Urinary bladder (tissue), 3 donors: ENCODE measurements at regions not wholly inside any gene's neighbourhood (a gene's known extent, or its start where the extent isn't known, plus 50 kb on each side); places are given as distances from the start of the nearest gene placed in this dataset.

Source experiments
- DNase-seq: peaks from one replicate; pipeline ENCODE4 v3.0.0-alpha.2; 2015; ENCODE audit errors: extremely low spot score
- H3K27ac ChIP-seq: one replicate; pipeline ENCODE4 v1.5.1; 2013; ENCODE audit warnings: low read depth, mild to moderate bottlenecking, moderate library complexity
- H3K36me3 ChIP-seq: one replicate; pipeline ENCODE4 v1.6.1; 2013; ENCODE audit warnings: mild to moderate bottlenecking, moderate library complexity; ENCODE audit not compliant: insufficient read depth
- H3K4me1 ChIP-seq: one replicate; pipeline ENCODE4 v1.6.1; 2013; ENCODE audit warnings: mild to moderate bottlenecking, moderate library complexity; ENCODE audit not compliant: insufficient read depth
- H3K4me3 ChIP-seq: one replicate; pipeline ENCODE4 v1.5.1; 2013; ENCODE audit warnings: low read depth, low read length
- WGBS: extraction: QIAGEN DNeasy Blood & Tissue Kit; methylation state at CpG from one replicate; pipeline ENCODE4 v1.1.7; 2013; 5-methylcytosine and 5-hydroxymethylcytosine counted together
- donor health status: healthy with polysubstance abuse.
- donor health status: healthy.

GRCh38 chrX:39630344-39630743 lies 467.4 kb downstream of the BCOR start:
- Histone ChIP-seq H3K27ac (no peak overlapping the region), H3K4me1 (no peaks in the 10 kb centered on the region), H3K36me3 (no peaks in the 10 kb centered on the region), H3K4me3 (no peak overlapping the region)
- WGBS = 85% methylated on average over 2 of the region's 2 CpGs
- no peak for DNase-seq

GRCh38 chrX:39631276-39632229 lies 466.2 kb downstream of the BCOR start:
- Histone ChIP-seq H3K4me3 (no peak overlapping the region), H3K36me3 (no peaks in the 10 kb centered on the region), H3K27ac (no peak overlapping the region), H3K4me1 (no peaks in the 10 kb centered on the region)
- no peak for DNase-seq
- WGBS = 97% methylated on average over 4 of the region's 4 CpGs

GRCh38 chrX:39633293-39633692 lies 464.5 kb downstream of the BCOR start:
- no peak overlapping the region for H3K27ac ChIP-seq
- no peak for DNase-seq
- 68% methylated on average over 2 of the region's 2 CpGs for WGBS
- no peak overlapping the region for H3K4me3 ChIP-seq
- no peaks in the 10 kb centered on the region for H3K36me3 ChIP-seq
- H3K4me1 ChIP-seq = no peaks in the 10 kb centered on the region

- WGBS = 79% methylated on average over 3 of the region's 3 CpGs
- DNase-seq = no peak
These were observed 461.3 kb downstream of the BCOR start for GRCh38 chrX:39636481-39636880.

GRCh38 chrX:39638526-39638925 lies 459.2 kb downstream of the BCOR start:
- Histone ChIP-seq H3K4me3 (no peak overlapping the region), H3K4me1 (no peaks in the 10 kb centered on the region), H3K36me3 (no peaks in the 10 kb centered on the region), H3K27ac (no peak overlapping the region)
- no peak for DNase-seq
- WGBS = 91% methylated on average over 2 of the region's 2 CpGs

More at GRCh38 chrX:39636481-39636880, 461.3 kb downstream of the BCOR start:
- Histone ChIP-seq H3K4me3 (no peak overlapping the region), H3K4me1 (no peaks in the 10 kb centered on the region), H3K36me3 (no peaks in the 10 kb centered on the region), H3K27ac (no peak overlapping the region)

GRCh38 chrX:39639871-39640270 lies 457.9 kb downstream of the BCOR start:
- Histone ChIP-seq H3K27ac (no peak overlapping the region), H3K4me1 (no peaks in the 10 kb centered on the region), H3K36me3 (no peaks in the 10 kb centered on the region), H3K4me3 (no peak overlapping the region)
- 97% methylated on average over 4 of the region's 4 CpGs for WGBS
- DNase-seq = no peak

GRCh38 chrX:39640866-39641265 lies 456.9 kb downstream of the BCOR start:
- DNase-seq = no peak
- WGBS = 91% methylated on average over 2 of the region's 2 CpGs
- no peak overlapping the region for H3K27ac ChIP-seq
- H3K36me3 ChIP-seq = no peaks in the 10 kb centered on the region
- H3K4me3 ChIP-seq = no peak overlapping the region
- no peaks in the 10 kb centered on the region for H3K4me1 ChIP-seq

- Histone ChIP-seq H3K4me3 (no peak overlapping the region), H3K27ac (no peak overlapping the region), H3K4me1 (no peaks in the 10 kb centered on the region), H3K36me3 (no peaks in the 10 kb centered on the region)
- 23% methylated on average over 10 of the region's 10 CpGs for WGBS
- no peak for DNase-seq
These were observed 455.7 kb downstream of the BCOR start for GRCh38 chrX:39642071-39642470.

GRCh38 chrX:39643550-39643949 lies 454.2 kb downstream of the BCOR start:
- DNase-seq = no peak

GRCh38 chrX:39645178-39645895 lies 452.4 kb downstream of the BCOR start:
- no peak overlapping the region for H3K4me3 ChIP-seq
- DNase-seq = no peak
- WGBS = 31% methylated on average over 21 of the region's 21 CpGs
- no peak overlapping the region for H3K27ac ChIP-seq
- H3K36me3 ChIP-seq = no peaks in the 10 kb centered on the region
- H3K4me1 ChIP-seq = no peaks in the 10 kb centered on the region

More at GRCh38 chrX:39643550-39643949, 454.2 kb downstream of the BCOR start:
- no peaks in the 10 kb centered on the region for H3K4me1 ChIP-seq
- no peak overlapping the region for H3K27ac ChIP-seq
- no peak overlapping the region for H3K4me3 ChIP-seq
- 99% methylated on average over 3 of the region's 3 CpGs for WGBS
- H3K36me3 ChIP-seq = no peaks in the 10 kb centered on the region

GRCh38 chrX:39648548-39649254 lies 449.1 kb downstream of the BCOR start:
- Histone ChIP-seq H3K4me1 (no peaks in the 10 kb centered on the region), H3K36me3 (no peaks in the 10 kb centered on the region), H3K27ac (no peak overlapping the region), H3K4me3 (no peak overlapping the region)
- no peak for DNase-seq
- 86% methylated on average over 6 of the region's 6 CpGs for WGBS

GRCh38 chrX:39650768-39651347 lies 446.9 kb downstream of the BCOR start:
- Histone ChIP-seq H3K4me3 (no peak overlapping the region), H3K36me3 (no peaks in the 10 kb centered on the region), H3K27ac (no peak overlapping the region), H3K4me1 (no peaks in the 10 kb centered on the region)
- DNase-seq = no peak
- WGBS = 88% methylated on average over 12 of the region's 12 CpGs

GRCh38 chrX:39652336-39652735 lies 445.4 kb downstream of the BCOR start:
- DNase-seq = no peak
- H3K4me3 ChIP-seq = no peak overlapping the region
- no peaks in the 10 kb centered on the region for H3K36me3 ChIP-seq
- H3K27ac ChIP-seq = no peak overlapping the region
- WGBS = 91% methylated on average over 5 of the region's 5 CpGs
- no peaks in the 10 kb centered on the region for H3K4me1 ChIP-seq
